DMS53 treated with DMSO at 0.1 percent for 48 hours (cell line): ENCODE measurements at regions not wholly inside any gene's neighbourhood (a gene's known extent, or its start where the extent isn't known, plus 50 kb on each side); places are given as distances from the start of the nearest gene placed in this dataset.
A peak's percentile ranks its signal among the peaks of the same experiment; 100 is the strongest.

Experiments
- DNase-seq: peaks from one replicate; lab custom pipeline; 2025; ENCODE audit not compliant: unreplicated experiment; lab: John Stamatoyannopoulos, UW

DNA sequence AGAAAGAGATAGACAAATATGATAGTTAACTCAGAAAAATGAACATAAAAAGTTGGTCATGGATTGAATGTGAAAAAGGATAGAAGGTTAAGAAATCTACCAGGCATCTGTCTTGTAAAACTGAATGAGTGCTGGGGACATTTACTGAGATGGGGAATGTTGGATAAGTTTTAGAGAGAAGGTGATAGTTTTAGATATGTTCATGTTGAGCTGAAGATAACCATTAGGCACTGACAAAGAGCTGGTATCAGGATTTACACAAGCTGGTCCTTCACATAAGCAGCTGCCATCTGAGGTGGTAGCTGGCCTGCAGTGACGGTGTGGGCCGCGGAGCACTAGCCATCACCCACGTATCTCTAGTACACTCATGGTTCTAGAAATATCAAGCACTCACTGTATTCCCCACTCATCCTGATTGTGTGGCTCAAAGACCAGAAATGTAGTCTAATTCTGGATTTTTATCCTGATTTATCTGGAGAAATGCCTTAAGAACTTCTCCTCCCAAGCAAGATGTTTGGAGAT is 194.4 kb upstream of the KCNJ16 start:
- DNase-seq, result no peak

DNA sequence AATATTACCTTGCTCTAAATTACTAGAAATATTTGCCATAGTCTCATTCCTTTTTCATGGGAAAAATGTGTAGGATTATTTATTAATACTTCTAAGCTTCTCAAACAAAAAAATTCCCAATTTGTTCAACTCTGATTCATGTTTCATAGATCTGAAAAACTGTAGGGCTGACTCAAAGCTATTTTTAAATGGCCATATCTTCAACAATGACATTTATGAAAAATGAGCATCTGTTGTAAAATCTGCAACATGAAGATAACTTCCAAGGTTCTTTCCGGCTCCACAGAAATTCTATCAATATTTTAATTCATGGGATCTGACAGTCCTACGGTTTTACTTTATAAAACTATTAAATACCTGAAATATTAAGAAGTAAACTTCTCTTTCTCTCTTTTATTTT is 192.7 kb upstream of the KCNJ16 start:
- DNase-seq, result no peak

GRCh38 chr17:69883120-69883519 is 191.9 kb upstream of the KCNJ16 start:
- no peak for DNase-seq

GRCh38 chr17:69884356-69884755 is 190.7 kb upstream of the KCNJ16 start:
- DNase-seq, result no peak

DNA sequence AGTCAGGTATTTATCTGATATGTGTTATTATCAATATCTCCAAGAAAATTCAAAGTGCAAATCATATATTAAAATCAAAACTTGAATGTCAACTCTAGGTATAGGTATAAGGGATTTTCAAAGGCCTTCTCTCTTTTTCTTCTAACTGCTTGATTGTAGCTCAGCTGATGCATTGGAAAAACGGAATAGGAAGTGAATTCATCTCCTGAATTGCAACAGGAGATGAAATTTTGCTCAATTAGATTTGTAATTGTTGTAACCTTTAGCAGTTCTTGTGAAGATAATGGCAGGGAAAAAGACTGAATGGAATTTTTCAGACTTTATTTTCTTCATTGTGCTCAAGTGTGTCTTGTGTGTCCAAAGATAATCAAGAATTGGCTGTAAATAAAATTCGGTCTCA is 190.2 kb upstream of the KCNJ16 start:
- no peak for DNase-seq

DNA sequence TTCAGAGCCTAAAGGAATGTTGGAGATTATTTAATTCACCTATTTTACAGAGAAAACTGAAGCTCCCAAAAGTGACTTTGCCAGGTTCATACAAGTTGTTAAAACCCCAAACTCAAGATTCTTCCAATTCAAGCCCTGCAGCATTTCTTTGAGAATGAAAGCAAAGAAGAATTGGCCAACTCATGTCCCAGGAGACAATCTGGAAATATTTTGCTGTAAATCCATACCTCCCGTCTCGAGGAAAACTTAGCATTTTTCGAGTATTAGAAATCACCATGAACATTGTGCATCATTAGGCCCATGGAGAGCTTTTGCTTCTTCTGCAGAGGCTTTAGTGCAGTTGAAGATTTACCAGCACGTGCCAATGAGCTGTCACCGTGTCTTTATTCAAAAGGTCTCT is 176.4 kb upstream of the KCNJ16 start:
- DNase-seq, result no peak

DNA sequence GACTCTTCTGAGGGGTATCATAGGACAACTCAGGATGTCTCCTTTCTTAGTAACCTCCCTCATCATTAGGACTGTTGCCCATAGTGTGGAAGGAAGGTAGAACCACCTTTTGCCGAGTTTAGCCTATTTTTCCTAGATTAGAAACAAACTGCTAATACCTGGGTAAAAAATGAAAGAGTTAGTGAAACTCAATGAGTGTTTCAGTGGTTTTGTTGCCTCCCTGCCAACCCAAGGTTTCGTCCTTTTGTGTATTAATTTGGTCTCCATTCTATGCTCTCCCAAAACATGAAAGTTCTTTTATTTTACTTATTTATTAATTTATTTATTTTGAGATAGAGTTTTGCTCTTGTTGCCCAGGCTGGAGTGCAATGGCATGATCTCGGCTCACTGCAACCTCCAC is 174.9 kb upstream of the KCNJ16 start:
- DNase-seq, result no peak

GRCh38 chr17:69900829-69901228 is 174.2 kb upstream of the KCNJ16 start:
- no peak for DNase-seq

- DNase-seq, result no peak
Observed at GRCh38 chr17:69906306-69906705, 168.7 kb upstream of the KCNJ16 start.

- no peak for DNase-seq
Observed at GRCh38 chr17:69907132-69907847, 167.7 kb upstream of the KCNJ16 start.

- no peak for DNase-seq
Observed at GRCh38 chr17:69908626-69909368, 166.2 kb upstream of the KCNJ16 start.

GRCh38 chr17:69909389-69909788 is 165.6 kb upstream of the KCNJ16 start:
- DNase-seq, result no peak

DNA sequence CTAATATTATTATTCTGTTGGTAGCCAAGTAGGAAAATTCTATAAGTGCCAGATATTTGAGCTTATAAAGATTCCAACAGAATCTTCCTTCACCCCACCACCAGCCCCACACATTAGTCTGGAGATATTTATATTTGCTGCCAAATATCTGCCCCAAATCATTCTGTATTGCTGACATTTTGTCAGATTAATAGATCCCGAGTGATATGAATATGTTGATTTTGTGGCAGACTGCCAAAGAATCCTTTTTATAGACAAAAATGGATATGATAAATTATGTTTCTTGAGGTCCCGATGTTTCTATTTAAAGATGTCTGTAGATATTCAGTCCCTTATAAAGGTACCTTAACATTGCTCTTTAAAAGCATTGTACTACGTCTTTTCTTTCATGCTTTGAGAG is 162.2 kb upstream of the KCNJ16 start:
- DNase-seq, result no peak

DNA sequence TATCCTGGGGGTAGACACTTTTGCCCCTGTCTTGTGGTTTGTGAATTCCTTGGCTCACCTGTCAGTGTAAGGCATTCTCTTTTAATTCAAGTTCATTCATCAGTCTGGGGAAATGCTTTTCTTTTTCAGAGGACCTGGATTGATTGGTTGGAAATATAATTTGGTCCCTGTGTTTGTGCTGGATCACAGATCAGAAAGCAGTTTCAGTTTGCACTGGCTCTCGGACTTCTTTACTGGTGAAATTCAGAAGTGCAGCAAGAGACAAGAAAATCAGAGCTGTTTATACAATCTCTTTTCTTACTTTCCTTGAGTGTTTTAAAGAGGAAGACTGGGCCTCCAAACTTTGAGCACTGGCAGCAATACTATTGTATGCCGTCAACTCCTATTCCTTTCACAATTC is 161.8 kb upstream of the KCNJ16 start:
- no peak for DNase-seq

GRCh38 chr17:69913616-69914015 is 161.4 kb upstream of the KCNJ16 start:
- DNase-seq, result no peak

DNA sequence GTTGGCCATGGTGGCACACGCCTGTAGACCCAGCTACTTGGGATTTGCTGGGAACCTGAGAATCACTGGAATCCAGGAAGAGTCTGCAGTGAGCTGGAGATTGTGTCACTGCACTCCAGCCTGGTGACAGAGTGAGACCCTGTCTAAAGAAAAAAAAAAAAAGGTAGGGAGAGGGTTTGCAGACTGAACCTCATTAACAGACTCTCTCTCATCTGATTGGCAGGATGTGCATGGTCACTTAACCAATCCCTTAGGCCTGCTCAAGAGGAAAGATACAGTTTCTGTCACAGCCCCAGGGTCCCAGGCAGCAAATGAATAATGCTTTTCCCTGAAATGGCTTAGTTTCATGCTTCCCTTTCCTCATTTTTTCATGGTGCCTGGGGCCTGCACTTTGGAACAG is 160.5 kb upstream of the KCNJ16 start:
- DNase-seq, result no peak

DNA sequence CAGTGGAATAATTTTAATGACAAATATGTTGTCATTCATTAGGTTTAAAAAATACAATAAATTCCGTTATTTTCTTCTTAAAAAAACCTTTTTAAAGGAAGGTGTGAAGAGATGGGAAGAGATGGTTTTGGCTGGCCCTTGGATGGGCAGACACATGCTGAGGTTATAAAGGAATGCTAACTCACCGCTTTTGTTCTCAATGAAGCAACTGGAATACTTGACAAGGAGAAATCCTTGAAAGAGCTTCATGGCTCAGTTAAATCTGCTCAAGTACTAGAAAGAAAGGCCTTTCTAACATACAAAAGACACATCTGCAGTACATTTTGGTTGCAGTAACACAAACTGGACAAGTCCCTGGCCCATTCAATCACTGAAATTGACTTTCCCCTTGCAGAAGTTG is 158.3 kb upstream of the KCNJ16 start:
- DNase-seq, result no peak

GRCh38 chr17:69918164-69918563 is 156.9 kb upstream of the KCNJ16 start:
- no peak for DNase-seq

DNA sequence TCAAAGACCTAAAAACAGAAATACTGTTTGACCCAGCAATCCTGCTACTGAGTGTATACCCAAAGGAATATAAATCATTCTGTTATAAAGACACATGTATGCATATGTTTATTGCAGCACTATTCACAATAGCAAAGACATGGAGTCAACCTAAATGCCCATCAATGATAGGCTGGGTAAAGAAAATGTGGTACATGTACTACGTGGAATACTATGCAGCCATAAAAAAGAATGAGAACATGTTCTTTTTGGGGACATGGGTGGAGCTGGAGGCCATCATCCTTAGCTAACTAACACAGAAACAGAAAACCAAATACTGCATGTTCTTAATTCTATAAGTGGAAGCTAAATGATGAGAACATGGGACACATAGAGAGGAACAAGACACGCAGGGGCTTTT is 155.2 kb upstream of the KCNJ16 start:
- DNase-seq, result no peak

DNA sequence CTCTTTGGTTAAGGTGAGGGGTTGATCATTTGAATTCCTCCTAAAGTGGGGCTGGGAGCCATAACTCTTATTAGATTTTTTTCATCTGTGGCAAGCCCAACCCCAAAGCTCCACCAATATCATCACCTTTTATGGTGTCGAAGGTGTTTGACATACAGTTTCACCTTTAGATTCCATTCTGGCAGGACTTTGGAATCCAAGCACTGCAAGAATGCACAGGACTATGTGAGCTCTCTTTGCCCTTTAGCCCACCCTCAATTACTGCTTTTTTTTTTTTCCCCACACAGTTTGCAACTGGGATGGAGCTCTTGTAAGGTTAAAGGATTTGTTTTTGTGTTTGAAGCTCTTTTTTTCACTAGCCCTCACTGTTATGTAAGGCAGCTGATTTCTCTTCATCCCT is 154.0 kb upstream of the KCNJ16 start:
- no peak for DNase-seq

DNA sequence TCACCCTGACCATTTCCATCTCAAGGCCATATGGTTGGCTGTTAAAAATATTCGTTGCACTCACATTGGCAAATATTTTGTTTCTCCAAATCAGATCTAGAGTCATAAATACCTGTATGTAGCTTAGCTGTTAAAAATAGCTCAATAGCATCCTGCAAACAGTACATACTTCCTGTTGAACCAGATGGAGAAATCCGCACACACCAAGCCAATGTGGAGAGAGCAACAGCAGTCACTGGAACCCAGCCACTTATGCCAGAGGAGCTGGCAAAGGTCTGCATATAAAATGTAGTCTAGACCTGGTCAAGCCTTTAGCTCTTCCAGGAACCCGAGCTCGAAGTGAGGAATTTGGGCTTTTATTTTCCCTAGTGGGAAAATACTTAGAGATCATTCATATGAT is 146.4 kb upstream of the KCNJ16 start:
- peak; percentile 4 for DNase-seq

DNA sequence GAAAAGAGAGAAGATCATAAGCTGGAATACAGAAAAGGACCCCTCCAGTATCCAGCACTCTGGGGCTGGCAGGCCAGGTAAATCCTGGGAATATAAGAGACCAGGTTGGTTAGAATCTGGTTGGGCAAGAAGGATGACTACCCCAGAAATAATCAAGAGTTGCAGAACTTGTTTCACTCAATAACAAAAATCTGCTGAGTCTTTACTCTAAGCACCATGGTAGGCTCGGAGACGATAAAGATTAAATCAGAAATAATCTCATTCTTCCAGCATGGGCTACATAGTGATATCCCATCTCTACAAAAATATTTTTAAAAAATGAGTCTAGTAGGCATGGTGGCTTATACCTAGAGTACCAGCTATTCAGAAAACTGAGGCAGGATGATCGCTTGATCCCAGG is 138.0 kb upstream of the KCNJ16 start:
- DNase-seq, result no peak

- no peak for DNase-seq
Observed at GRCh38 chr17:69943058-69943457, 132.0 kb upstream of the KCNJ16 start.
